ENCODE measurements at regions not wholly inside any gene's neighbourhood (a gene's known extent, or its start where the extent isn't known, plus 50 kb on each side); places are given as distances from the start of the nearest gene placed in this dataset.

- H3K27ac ChIP-seq (ENCODE audit: low read depth, low read length, poor library complexity, severe bottlenecking): no peak overlapping the region
- TF ChIP-seq CTCF (conservative IDR thresholded peaks at IDR 0.05; ENCODE audit: low read depth, low read length) (no peak), EZH2 (IDR thresholded peaks at IDR 0.05; ENCODE audit: borderline replicate concordance, low read depth, low read length, poor library complexity, severe bottlenecking) (no peak)
- no peak for DNase-seq (ENCODE audit: low spot score)
- CTCF ChIA-PET: no interaction called here
- POLR2A ChIA-PET (ENCODE audit: low non-redundant PET): no interaction called here
- intact Hi-C loops (cut with micrococcal nuclease; ENCODE audit: unreplicated experiment): no loop called here
- BruUV-seq (replicated peaks): no TSS peak
- no peaks in the 10 kb centered on the region for H3K27me3 ChIP-seq (replicated peaks; ENCODE audit: insufficient read depth, low read depth, low read length, poor library complexity)
- H3K4me3 ChIP-seq (ENCODE audit: low read depth, low read length, poor library complexity, severe bottlenecking): no peak overlapping the region
- no peaks in the 10 kb centered on the region for H3K4me1 ChIP-seq (ENCODE audit: insufficient read depth, low read length, poor library complexity, severe bottlenecking)
- no peaks in the 10 kb centered on the region for H3K9me3 ChIP-seq (ENCODE audit: low read depth, low read length, poor library complexity, severe bottlenecking)
- no peaks in the 10 kb centered on the region for H3K36me3 ChIP-seq (ENCODE audit: insufficient read depth, low read length, poor library complexity, severe bottlenecking)
Measured at GRCh38 chr7:131272086-131272485, 55.6 kb upstream of the MKLN1 start.

DNA sequence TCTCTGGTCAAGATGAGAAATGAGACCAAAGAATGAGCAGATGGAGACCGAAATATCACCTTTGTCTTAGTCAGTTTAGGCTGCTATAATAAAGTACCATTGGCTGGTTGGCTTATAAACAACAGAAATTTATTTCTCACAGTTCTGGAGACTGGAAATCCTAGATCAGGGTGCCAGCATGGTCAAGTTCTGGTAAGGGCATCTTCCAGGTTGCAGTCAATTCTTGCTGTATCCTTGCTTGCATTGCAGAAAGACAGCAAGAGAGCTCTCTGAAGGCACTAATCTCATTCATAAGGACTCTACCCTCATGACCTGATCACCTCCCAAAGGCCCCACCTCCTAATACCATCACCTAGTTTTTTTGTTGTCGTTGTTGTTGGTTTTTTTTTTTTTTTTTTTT is 52.7 kb upstream of the MKLN1 start:
- no TSS peak for BruUV-seq (replicated peaks)
- Histone ChIP-seq H3K4me3 (ENCODE audit: low read depth, low read length, poor library complexity, severe bottlenecking) (no peak overlapping the region), H3K27ac (ENCODE audit: low read depth, low read length, poor library complexity, severe bottlenecking) (no peak overlapping the region), H3K4me1 (ENCODE audit: insufficient read depth, low read length, poor library complexity, severe bottlenecking) (no peaks in the 10 kb centered on the region), H3K27me3 (replicated peaks; ENCODE audit: insufficient read depth, low read depth, low read length, poor library complexity) (no peaks in the 10 kb centered on the region), H3K9me3 (ENCODE audit: low read depth, low read length, poor library complexity, severe bottlenecking) (no peaks in the 10 kb centered on the region), H3K36me3 (ENCODE audit: insufficient read depth, low read length, poor library complexity, severe bottlenecking) (no peaks in the 10 kb centered on the region)
- intact Hi-C loops (cut with micrococcal nuclease; ENCODE audit: unreplicated experiment): no loop called here
- TF ChIP-seq CTCF (conservative IDR thresholded peaks at IDR 0.05; ENCODE audit: low read depth, low read length) (no peak), EZH2 (IDR thresholded peaks at IDR 0.05; ENCODE audit: borderline replicate concordance, low read depth, low read length, poor library complexity, severe bottlenecking) (no peak)
- no peak for DNase-seq (ENCODE audit: low spot score)
- ChIA-PET POLR2A (ENCODE audit: low non-redundant PET) (no interaction called here), CTCF (no interaction called here)

DNA sequence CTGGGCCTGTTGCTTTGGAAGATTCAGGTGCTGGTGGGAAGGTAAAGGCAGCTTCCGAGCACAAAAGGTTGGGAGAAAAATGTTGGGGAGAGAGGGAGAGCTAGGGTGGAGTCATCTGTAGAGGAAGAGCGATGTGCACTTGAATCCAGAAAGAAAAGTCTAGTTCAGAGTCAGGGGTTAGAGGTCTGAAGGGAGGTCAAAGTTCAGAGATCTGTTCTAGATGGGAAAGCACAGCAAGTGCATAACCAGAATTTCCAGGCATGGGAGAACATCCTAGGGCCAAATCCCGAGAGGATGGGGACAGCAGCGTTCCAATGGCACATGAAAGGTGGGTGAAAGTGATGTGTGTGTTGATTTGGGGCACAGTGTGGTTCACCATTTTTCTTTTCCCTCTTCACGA is 51.5 kb upstream of the MKLN1 start:
- no peak for TF ChIP-seq CTCF (conservative IDR thresholded peaks at IDR 0.05; ENCODE audit: low read depth, low read length)
- no peak for TF ChIP-seq EZH2 (IDR thresholded peaks at IDR 0.05; ENCODE audit: borderline replicate concordance, low read depth, low read length, poor library complexity, severe bottlenecking)
- Histone ChIP-seq H3K36me3 (ENCODE audit: insufficient read depth, low read length, poor library complexity, severe bottlenecking) (no peaks in the 10 kb centered on the region), H3K4me1 (ENCODE audit: insufficient read depth, low read length, poor library complexity, severe bottlenecking) (no peaks in the 10 kb centered on the region), H3K27ac (ENCODE audit: low read depth, low read length, poor library complexity, severe bottlenecking) (no peak overlapping the region), H3K9me3 (ENCODE audit: low read depth, low read length, poor library complexity, severe bottlenecking) (no peaks in the 10 kb centered on the region), H3K4me3 (ENCODE audit: low read depth, low read length, poor library complexity, severe bottlenecking) (no peak overlapping the region), H3K27me3 (replicated peaks; ENCODE audit: insufficient read depth, low read depth, low read length, poor library complexity) (no peaks in the 10 kb centered on the region)
- POLR2A ChIA-PET (ENCODE audit: low non-redundant PET): no interaction called here
- no peak for DNase-seq (ENCODE audit: low spot score)
- intact Hi-C loops (cut with micrococcal nuclease; ENCODE audit: unreplicated experiment): no loop called here
- CTCF ChIA-PET: no interaction called here
- BruUV-seq (replicated peaks): no TSS peak

Data from A673 (cell line).